ENCODE measurements at regions not wholly inside any gene's neighbourhood (a gene's known extent, or its start where the extent isn't known, plus 50 kb on each side); places are given as distances from the start of the nearest gene placed in this dataset.

GRCh38 chr3:16724487-16724886, 119.3 kb upstream of the DAZL start:
- Histone ChIP-seq H3K9ac (no peak overlapping the region), H4K20me1 (no peaks in the 10 kb centered on the region), H3K4me1 (no peaks in the 10 kb centered on the region), H3K9me3 (replicated peaks in 1 of 11) (peaks cover 9 to 21% (median 15%) of the 10 kb centered on the region in 11 experiments), H3K27me3 (no peaks in the 10 kb centered on the region), H3K36me3 (no peaks in the 10 kb centered on the region), H3K27ac (no peak overlapping the region), H3K4me3 (no peak overlapping the region), H3K4me2 (no peak overlapping the region)
- no peak for TF ChIP-seq Cebpa-rat (IDR thresholded peaks at IDR 0.05)

- no peaks in the 10 kb centered on the region for H3K4me1 ChIP-seq
These were observed 120.7 kb upstream of the DAZL start for GRCh38 chr3:16725972-16726371.

DNA sequence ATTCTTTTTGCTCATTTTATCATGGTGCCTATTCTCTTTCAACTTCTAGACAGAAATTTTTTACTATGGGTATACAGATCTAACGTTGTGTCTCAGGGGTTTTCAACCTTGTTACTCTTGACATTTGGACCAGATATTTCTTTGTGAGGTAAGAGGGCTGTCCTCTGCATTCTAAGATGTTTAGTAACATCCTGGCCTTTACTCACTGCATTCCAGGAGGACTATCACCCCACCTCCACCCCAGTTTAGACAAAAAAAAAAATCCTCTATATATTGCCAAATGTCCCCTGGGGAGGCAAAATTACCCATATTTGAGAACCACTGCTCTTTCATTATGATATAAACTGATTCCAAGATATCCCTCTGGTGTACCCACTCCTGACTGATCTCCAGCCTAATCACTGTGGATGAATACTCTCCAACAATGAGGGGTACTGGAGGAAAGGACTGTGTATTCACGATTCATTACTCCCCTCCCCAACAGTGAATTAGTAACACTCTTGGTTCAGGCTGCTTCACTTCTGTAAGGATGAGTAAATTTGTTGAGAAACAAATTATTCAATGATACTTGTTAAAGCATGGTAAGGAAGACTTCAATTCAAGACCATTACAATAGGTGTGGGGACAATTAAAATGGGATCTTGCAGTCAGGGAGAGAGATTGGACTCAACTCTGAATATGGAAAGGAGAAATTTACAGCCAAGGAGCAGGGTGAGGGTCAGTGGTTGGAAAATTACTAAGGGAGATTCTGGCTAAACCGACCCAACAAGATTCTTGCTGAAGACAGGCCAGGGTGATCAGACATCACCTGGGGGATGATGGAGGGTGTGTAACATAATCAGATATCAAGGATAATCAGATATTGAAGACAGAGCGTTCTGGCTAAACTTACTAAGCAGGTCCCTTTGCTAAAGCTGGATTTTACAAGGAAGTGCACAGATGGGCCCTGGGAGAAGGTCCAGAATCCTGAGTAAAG, 123.8 kb upstream of the DAZL start:
- Histone ChIP-seq H3K9me3 (replicated peaks in 1 of 11) (peaks cover 17 to 41% (median 25%) of the 10 kb centered on the region in 11 experiments), H3K4me3 (no peak overlapping the region), H3K27me3 (no peaks in the 10 kb centered on the region), H4K20me1 (no peaks in the 10 kb centered on the region), H3K27ac (no peak overlapping the region), H3K36me3 (no peaks in the 10 kb centered on the region), H3K4me1 (no peaks in the 10 kb centered on the region), H3K9ac (no peak overlapping the region), H3K4me2 (no peak overlapping the region)
- TF ChIP-seq Cebpa-rat (IDR thresholded peaks at IDR 0.05), result no peak

More at GRCh38 chr3:16725972-16726371, 120.7 kb upstream of the DAZL start:
- no peak overlapping the region for H3K9ac ChIP-seq
- no peak overlapping the region for H3K4me2 ChIP-seq
- H3K27ac ChIP-seq, result no peak overlapping the region
- no peaks in the 10 kb centered on the region for H4K20me1 ChIP-seq
- no peak overlapping the region for H3K4me3 ChIP-seq
- no peak for TF ChIP-seq Cebpa-rat (IDR thresholded peaks at IDR 0.05)
- H3K9me3 ChIP-seq (replicated peaks in 1 of 11), result peaks cover 10 to 21% (median 15%) of the 10 kb centered on the region in 11 experiments
- H3K27me3 ChIP-seq, result no peaks in the 10 kb centered on the region
- no peaks in the 10 kb centered on the region for H3K36me3 ChIP-seq

DNA sequence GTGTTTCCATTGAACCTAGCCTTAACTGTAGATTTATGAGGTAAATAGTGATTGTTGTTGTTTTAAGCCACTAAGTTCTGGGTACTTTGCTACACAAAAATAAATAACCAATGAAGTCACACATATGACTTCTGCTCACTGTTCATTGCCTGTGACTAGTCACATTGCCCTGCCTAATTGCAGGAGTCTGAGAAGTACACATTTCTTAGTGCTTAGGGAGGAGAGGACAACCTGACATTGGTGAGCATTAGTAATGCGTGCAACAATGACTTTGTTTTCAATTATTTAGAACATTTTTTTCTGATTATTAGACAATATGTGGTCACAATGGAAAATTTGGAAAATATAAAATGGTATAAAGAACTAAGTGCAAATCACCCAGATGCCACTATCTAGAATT, 133.2 kb upstream of the DAZL start:
- Histone ChIP-seq H3K4me3 (no peak overlapping the region), H3K4me2 (no peak overlapping the region), H3K27me3 (no peaks in the 10 kb centered on the region), H3K9me3 (replicated peaks in 1 of 11) (peaks cover 7 to 57% (median 34%) of the 10 kb centered on the region in 11 experiments; a peak in 21 of 22 replicates), H3K4me1 (no peaks in the 10 kb centered on the region), H3K9ac (no peak overlapping the region), H4K20me1 (no peaks in the 10 kb centered on the region), H3K36me3 (no peaks in the 10 kb centered on the region), H3K27ac (no peak overlapping the region)
- TF ChIP-seq Cebpa-rat (IDR thresholded peaks at IDR 0.05), result no peak

DNA sequence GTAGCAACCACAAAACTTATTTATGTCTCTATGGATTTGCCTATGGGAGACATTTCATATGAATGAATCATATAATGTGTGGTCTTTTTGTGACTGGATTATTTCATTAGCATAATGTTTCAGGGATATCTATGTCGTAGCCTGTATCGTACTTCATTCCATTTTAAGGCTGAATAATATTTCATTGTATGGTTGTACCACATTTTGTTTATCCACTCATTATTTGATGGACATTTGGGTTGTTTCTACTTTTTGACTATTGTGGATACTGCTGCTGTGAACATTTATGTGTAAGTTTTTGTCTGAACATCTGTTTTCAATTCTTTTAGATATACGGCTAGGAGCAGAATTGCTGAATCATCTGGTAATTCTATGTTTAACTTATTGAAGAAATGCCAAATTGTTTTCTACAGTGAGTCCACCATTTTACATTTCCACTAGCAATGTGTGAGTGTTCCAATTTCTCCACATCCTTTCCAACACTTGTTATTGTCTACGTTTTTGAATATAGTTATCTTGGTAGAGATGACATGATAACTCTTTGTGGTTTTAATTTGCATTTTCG, 134.4 kb upstream of the DAZL start:
- Histone ChIP-seq H3K36me3 (no peaks in the 10 kb centered on the region), H3K9me3 (replicated peaks in 1 of 11) (peaks cover 7 to 58% (median 32%) of the 10 kb centered on the region in 11 experiments; a peak in 21 of 22 replicates), H3K4me1 (no peaks in the 10 kb centered on the region), H3K9ac (no peak overlapping the region), H3K27ac (no peak overlapping the region), H3K4me2 (no peak overlapping the region), H4K20me1 (no peaks in the 10 kb centered on the region), H3K27me3 (no peaks in the 10 kb centered on the region), H3K4me3 (no peak overlapping the region)
- TF ChIP-seq Cebpa-rat (IDR thresholded peaks at IDR 0.05), result no peak

- H3K36me3 ChIP-seq, result no peaks in the 10 kb centered on the region
- H3K9ac ChIP-seq, result no peak overlapping the region
- H3K9me3 ChIP-seq (replicated peaks in 1 of 11), result peaks cover under 1 to 53% (median 32%) of the 10 kb centered on the region in 11 experiments; a peak in 21 of 22 replicates
- H4K20me1 ChIP-seq, result no peaks in the 10 kb centered on the region
- H3K4me1 ChIP-seq, result no peaks in the 10 kb centered on the region
- H3K4me3 ChIP-seq, result no peak overlapping the region
- no peak overlapping the region for H3K4me2 ChIP-seq
- no peaks in the 10 kb centered on the region for H3K27me3 ChIP-seq
- no peak overlapping the region for H3K27ac ChIP-seq
- no peak for TF ChIP-seq Cebpa-rat (IDR thresholded peaks at IDR 0.05)
These were observed 135.3 kb upstream of the DAZL start for GRCh38 chr3:16740515-16740914.

- H3K9ac ChIP-seq, result no peak overlapping the region
- no peak overlapping the region for H3K4me2 ChIP-seq
- H4K20me1 ChIP-seq, result no peaks in the 10 kb centered on the region
- H3K27me3 ChIP-seq, result no peaks in the 10 kb centered on the region
- peaks cover 0 to 53% (median 32%) of the 10 kb centered on the region in 11 experiments; a peak in 21 of 22 replicates for H3K9me3 ChIP-seq (replicated peaks in 1 of 11)
- H3K4me3 ChIP-seq, result no peak overlapping the region
- TF ChIP-seq Cebpa-rat (IDR thresholded peaks at IDR 0.05), result no peak
- no peaks in the 10 kb centered on the region for H3K4me1 ChIP-seq
- no peak overlapping the region for H3K27ac ChIP-seq
- no peaks in the 10 kb centered on the region for H3K36me3 ChIP-seq
These were observed 136.0 kb upstream of the DAZL start for GRCh38 chr3:16741103-16741758.

DNA sequence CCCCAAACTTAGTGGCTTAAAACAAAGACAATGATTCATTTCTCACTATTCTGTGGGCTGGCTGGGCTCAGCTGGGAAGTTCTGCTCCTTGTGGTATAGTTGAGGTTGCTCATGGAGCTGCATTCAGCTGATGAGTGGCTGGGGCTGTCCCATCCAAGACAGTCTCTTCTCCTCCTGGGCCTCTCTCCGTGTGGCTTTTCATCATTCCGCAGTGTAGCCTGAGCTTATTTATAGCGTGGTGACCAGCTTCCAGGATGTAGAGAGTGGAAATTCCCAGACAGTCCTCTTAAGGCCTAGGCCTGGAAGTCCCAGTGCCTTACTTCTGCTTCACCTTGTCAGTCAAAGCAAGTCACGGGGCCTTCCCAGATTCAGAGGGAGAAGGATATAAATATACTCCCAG, 136.7 kb upstream of the DAZL start:
- Histone ChIP-seq H3K27me3 (no peaks in the 10 kb centered on the region), H3K27ac (no peak overlapping the region), H3K36me3 (no peaks in the 10 kb centered on the region), H3K9me3 (replicated peaks in 1 of 11) (peaks cover 0 to 53% (median 32%) of the 10 kb centered on the region in 11 experiments; a peak in 21 of 22 replicates), H3K4me2 (no peak overlapping the region), H3K4me1 (no peaks in the 10 kb centered on the region), H3K9ac (no peak overlapping the region), H3K4me3 (no peak overlapping the region), H4K20me1 (no peaks in the 10 kb centered on the region)
- TF ChIP-seq Cebpa-rat (IDR thresholded peaks at IDR 0.05), result no peak

DNA sequence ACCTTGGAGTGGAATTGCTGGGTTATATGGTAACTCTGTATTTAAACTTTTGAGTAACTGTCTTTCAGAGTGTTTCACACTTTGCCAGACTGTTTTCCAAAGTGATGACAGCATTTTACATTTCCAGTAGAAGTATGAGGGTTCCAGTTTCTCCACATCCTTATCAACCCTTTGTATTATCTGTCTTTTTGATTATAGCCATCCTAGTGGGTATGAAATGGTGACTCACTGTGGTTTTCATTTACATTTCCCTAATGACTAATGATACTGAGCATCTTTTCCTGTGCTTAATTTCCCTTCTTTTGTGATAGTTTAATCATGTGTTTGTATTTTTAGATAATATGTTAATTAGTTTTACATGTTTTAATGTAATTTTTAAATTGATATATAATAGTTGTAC, 138.1 kb upstream of the DAZL start:
- Histone ChIP-seq H3K4me3 (no peak overlapping the region), H3K4me2 (no peak overlapping the region), H4K20me1 (no peaks in the 10 kb centered on the region), H3K4me1 (no peaks in the 10 kb centered on the region), H3K27ac (no peak overlapping the region), H3K9ac (no peak overlapping the region), H3K9me3 (replicated peaks in 1 of 11) (peaks cover 0 to 50% (median 32%) of the 10 kb centered on the region in 11 experiments; a peak in 21 of 22 replicates), H3K36me3 (no peaks in the 10 kb centered on the region), H3K27me3 (no peaks in the 10 kb centered on the region)
- TF ChIP-seq Cebpa-rat (IDR thresholded peaks at IDR 0.05), result no peak
